Muscle of leg (tissue), 3 donors: ENCODE measurements at regions not wholly inside any gene's neighbourhood (a gene's known extent, or its start where the extent isn't known, plus 50 kb on each side); places are given as distances from the start of the nearest gene placed in this dataset.
"Not testable (repeated sequence)": the region's sequence is repeated elsewhere in the genome, so short reads cannot be mapped to it uniquely, and the experiment has no call there.

Source experiments
- DNase-seq: peaks from one replicate; pipeline ENCODE4 v3.0.0; 2013
- H3K27ac ChIP-seq: one replicate; pipeline ENCODE4 v1.5.1; 2013; ENCODE audit warnings: mild to moderate bottlenecking, low read length, control low read depth
- H3K27me3 ChIP-seq: one replicate; pipeline ENCODE4 v1.6.1; 2013; ENCODE audit warnings: low read length; ENCODE audit not compliant: control insufficient read depth, insufficient read depth
- H3K36me3 ChIP-seq: one replicate; pipeline ENCODE4 v1.6.1; 2013; ENCODE audit warnings: low read length; ENCODE audit not compliant: control insufficient read depth, insufficient read depth
- H3K4me1 ChIP-seq: one replicate; pipeline ENCODE4 v1.6.1; 2013; ENCODE audit warnings: low read length; ENCODE audit not compliant: control insufficient read depth, insufficient read depth
- H3K4me3 ChIP-seq: one replicate; pipeline ENCODE4 v1.5.1; 2013; ENCODE audit warnings: low read length, control low read depth
- H3K9me3 ChIP-seq: replicated peaks from 2 replicates; pipeline ENCODE4 v1.6.1; 2013; ENCODE audit warnings: low read depth, low read length; ENCODE audit not compliant: control insufficient read depth
- WGBS: methylation state at CpG from one replicate; pipeline ENCODE4 v1.1.5; 2013; ENCODE audit warnings: missing lambda C conversion rate; ENCODE audit not compliant: insufficient coverage; 5-methylcytosine and 5-hydroxymethylcytosine counted together

DNA sequence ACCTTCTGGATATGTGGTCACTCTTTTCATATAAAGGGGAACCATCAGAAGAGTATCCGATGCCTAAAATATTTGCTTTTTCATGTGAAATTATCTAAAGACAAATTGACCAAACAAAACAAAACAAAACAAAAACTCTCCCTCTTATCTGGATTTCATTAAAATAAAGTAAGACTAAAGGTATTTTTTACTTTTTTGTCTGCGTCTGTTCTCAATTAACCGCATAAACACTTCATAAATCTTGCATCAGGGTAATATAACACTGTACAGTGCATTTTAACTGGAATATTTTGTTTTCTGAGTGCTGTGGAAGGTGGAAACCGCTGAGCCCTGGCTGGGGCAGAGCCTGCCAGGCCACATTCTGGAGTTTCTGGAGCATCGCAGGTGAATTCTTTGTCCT lies 234.1 kb upstream of the ZFP64 start:
- no peaks in the 10 kb centered on the region for H3K4me1 ChIP-seq
- no peaks in the 10 kb centered on the region for H3K36me3 ChIP-seq
- peak; percentile 36 for DNase-seq
- no peak overlapping the region for H3K4me3 ChIP-seq
- no peaks in the 10 kb centered on the region for H3K27me3 ChIP-seq
- H3K27ac ChIP-seq, result no peak overlapping the region
- H3K9me3 ChIP-seq, result no peaks in the 10 kb centered on the region
- WGBS, result 10% methylated on average over 2 of the region's 5 CpGs

DNA sequence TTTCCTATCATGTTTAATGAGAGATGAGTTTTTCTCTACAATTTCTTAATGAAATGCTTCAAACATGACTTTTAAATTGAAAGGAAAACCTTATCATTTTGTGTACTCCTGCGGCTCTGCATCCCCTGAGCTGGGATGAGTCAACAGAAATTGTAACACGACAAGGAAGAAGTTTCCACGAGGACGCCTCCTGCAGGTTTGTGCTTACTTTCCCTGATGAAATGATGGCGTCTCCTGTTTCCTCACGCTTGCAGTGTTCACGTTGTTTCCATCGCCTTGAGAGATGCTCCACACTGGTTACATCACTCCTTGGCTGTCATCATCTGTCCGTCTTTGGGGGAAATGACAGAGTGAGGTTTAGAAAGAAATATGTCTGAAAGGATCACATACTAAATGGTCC lies 233.7 kb upstream of the ZFP64 start:
- DNase-seq, result peak; percentile 77
- WGBS, result 6% methylated on average over 4 of the region's 9 CpGs
- no peaks in the 10 kb centered on the region for H3K36me3 ChIP-seq
- H3K4me1 ChIP-seq, result no peaks in the 10 kb centered on the region
- H3K27me3 ChIP-seq, result no peaks in the 10 kb centered on the region
- no peak overlapping the region for H3K27ac ChIP-seq
- no peaks in the 10 kb centered on the region for H3K9me3 ChIP-seq
- H3K4me3 ChIP-seq, result no peak overlapping the region

DNA sequence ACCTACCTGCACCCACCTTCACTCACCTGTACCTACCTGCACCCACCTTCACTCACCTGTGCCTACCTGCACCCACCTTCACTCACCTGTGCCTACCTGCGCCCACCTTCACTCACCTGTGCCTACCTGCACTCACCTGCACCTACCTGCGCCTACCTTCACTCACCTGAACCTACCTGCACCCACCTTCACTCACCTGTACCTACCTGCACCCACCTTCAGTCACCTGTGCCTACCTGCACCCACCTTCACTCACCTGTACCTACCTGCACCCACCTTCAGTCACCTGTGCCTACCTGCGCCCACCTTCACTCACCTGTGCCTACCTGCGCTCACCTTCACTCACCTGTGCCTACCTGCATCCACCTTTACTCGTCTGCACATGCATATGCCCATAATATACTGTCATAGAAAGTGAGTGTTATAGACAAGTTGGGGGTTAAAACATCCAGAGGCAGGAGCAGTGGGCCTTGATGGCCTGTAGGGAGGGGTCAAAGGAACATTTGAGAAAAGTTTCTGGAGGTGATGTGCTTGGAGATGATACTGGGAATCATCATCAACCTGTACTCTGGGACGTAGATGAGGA lies 232.9 kb upstream of the ZFP64 start:
- not testable (repeated sequence) for DNase-seq, H3K36me3 ChIP-seq, H3K4me3 ChIP-seq, H3K27ac ChIP-seq, H3K4me1 ChIP-seq, H3K27me3 ChIP-seq, H3K9me3 ChIP-seq
- 70% methylated on average over 3 of the region's 6 CpGs for WGBS

DNA sequence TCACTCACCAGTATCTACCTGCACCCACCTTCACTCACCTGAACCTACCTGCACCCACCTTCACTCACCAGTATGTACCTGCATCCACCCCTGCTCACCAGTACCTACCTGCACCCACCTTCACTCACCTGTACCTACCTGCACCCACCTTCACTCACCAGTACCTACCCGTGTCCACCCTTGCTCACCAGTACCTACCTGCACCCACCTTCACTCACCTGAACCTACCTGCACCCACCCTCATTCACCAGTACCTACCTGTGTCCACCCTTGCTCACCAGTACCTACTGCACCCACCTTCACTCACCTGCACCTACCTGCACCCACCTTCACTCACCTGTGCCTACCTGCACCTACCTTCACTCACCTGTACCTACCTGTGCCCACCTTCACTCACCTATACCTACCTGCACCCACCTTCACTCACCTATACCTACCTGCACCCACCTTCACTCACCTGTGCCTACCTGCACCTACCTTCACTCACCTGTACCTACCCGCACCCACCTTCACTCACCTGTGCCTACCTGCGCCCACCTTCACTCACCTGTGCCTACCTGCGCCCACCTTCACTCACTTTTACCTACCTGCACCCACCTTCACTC lies 232.1 kb upstream of the ZFP64 start:
- not testable (repeated sequence) for H3K27ac ChIP-seq, H3K4me1 ChIP-seq, DNase-seq, H3K4me3 ChIP-seq, H3K27me3 ChIP-seq, H3K9me3 ChIP-seq, H3K36me3 ChIP-seq
- WGBS, result 80% methylated on average over 4 of the region's 4 CpGs

DNA sequence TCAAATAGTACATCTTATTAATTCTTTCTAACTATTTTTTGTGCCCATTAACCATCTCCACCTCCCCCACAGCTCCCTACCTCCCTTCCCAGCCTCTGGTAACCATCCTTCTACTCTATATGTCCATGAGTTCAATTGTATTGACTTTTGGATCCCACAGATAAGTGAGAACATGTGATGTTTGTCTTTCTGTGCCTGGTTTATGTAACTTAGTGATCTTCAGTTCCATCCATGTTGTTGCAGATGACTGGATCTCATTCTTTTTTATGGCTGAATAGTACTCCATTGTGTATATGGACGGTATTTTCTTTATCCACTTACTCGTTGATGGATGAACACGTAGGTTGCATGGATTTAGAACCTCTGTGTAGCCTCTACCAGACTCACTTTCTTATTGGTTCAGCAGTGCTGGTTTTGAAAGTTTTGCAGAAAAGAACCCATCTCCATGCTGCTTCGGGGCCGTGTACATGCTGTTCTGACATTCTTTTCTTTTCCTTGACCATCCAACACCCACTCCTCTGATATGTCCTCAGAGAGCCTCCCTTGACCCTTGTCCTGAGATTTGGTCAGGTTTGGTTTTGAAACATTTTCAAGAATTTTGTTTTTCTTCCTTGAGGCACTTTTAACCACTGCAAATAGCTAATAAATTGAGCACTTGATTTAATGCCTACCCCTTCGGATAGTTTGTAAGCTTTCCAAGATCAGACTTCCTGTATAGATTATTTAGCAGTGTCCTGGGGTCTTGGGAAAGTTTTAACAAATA lies 231.2 kb upstream of the ZFP64 start:
- H3K36me3 ChIP-seq, result no peaks in the 10 kb centered on the region
- peak; percentile 76 for DNase-seq
- WGBS, result no CpG with 5 or more reads among the region's 6 CpGs

DNA sequence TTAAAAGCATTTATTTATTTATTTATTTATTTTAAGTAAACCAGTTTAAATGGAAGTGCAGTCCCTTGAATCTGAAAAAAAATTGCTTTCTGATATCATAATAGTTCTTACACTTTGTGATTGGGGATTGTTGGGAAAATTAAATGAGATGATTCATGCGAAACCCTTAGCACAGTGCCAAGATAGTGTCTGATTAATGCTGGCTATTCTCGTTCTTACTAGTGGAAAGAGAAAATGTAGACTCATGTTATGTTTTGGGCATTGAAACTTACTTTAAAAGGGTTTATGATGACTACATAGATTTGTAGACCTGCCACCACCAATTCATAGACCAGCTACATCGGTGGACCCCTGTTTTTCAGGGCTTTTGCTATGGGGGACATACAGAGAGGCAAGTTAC lies 229.2 kb upstream of the ZFP64 start:
- Histone ChIP-seq H3K27ac (no peak overlapping the region), H3K27me3 (no peaks in the 10 kb centered on the region), H3K4me1 (no peaks in the 10 kb centered on the region), H3K9me3 (no peaks in the 10 kb centered on the region), H3K4me3 (no peak overlapping the region), H3K36me3 (no peaks in the 10 kb centered on the region)
- 100% methylated on average over 1 of the region's 3 CpGs for WGBS
- no peak for DNase-seq

More for the DNA sequence above, 231.2 kb upstream of the ZFP64 start:
- Histone ChIP-seq H3K27me3 (no peaks in the 10 kb centered on the region), H3K4me3 (no peak overlapping the region), H3K4me1 (no peaks in the 10 kb centered on the region), H3K9me3 (no peaks in the 10 kb centered on the region), H3K27ac (no peak overlapping the region)

DNA sequence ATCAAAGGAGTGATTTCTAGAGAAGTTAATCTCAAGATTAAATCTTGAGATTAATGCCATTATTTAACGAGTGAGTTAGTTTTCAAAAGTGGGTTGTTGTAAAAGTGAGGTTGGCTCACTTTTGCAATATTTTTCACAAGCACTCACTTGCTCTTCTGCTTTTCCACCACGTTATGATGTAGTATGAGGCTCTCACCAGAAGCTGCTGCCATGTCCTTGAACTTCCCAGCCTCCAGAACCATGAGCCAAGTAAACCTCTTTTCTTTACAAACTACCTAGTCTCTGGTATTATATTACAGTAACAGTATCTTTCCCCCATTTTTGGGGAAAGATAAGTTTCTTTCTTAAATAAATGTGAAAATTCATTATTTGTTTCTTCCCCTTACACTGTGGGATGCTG lies 227.6 kb upstream of the ZFP64 start:
- no peaks in the 10 kb centered on the region for H3K4me1 ChIP-seq
- WGBS, result no CpG with 5 or more reads among the region's 2 CpGs
- no peaks in the 10 kb centered on the region for H3K27me3 ChIP-seq
- no peaks in the 10 kb centered on the region for H3K36me3 ChIP-seq
- DNase-seq, result no peak
- H3K9me3 ChIP-seq, result no peaks in the 10 kb centered on the region
- no peak overlapping the region for H3K4me3 ChIP-seq
- H3K27ac ChIP-seq, result no peak overlapping the region

DNA sequence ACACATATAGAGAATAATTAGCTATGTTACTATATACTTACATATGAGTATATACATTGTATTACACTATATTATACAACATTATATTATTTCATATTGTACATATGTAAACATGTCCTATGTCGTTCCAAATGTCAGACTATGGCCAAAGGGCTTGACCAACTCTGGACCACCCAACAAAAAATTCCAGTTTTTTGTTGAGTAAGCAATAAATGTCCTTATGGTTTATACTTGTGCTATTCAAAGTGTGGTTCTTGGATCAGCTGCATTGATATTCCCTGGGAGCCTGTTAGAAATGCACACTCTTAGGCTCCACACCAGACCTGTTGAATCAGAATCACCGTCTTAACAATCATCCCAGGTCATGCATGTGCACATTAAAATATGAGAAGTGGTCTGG lies 225.4 kb upstream of the ZFP64 start:
- H3K4me1 ChIP-seq, result no peaks in the 10 kb centered on the region
- no peak overlapping the region for H3K4me3 ChIP-seq
- DNase-seq, result no peak
- no peak overlapping the region for H3K27ac ChIP-seq
- no peaks in the 10 kb centered on the region for H3K27me3 ChIP-seq
- no peaks in the 10 kb centered on the region for H3K9me3 ChIP-seq
- WGBS, result 75% methylated on average over 1 of the region's 2 CpGs
- H3K36me3 ChIP-seq, result no peaks in the 10 kb centered on the region

DNA sequence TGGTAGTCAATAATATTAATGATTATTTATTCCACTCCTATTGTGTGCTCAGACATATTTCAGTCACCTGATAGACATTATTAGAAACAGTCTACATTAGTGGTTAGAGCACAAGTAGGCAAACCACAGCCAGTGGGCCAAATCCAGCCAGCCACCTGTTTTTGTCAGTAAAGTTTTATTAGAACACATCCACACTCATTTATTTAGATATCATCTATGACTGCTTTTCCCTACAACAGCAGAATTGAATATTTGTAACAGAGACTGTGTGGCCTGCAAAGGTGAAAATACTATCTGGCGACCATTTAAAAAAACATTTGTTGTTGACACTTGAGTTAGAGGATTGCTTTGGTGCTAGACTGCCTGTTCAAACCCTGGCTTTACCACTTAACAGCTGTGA lies 220.0 kb upstream of the ZFP64 start:
- WGBS, result no CpG with 5 or more reads among the region's 1 CpG
- Histone ChIP-seq H3K36me3 (no peaks in the 10 kb centered on the region), H3K27me3 (no peaks in the 10 kb centered on the region), H3K27ac (no peak overlapping the region), H3K9me3 (no peaks in the 10 kb centered on the region), H3K4me3 (no peak overlapping the region), H3K4me1 (no peaks in the 10 kb centered on the region)
- DNase-seq, result no peak

DNA sequence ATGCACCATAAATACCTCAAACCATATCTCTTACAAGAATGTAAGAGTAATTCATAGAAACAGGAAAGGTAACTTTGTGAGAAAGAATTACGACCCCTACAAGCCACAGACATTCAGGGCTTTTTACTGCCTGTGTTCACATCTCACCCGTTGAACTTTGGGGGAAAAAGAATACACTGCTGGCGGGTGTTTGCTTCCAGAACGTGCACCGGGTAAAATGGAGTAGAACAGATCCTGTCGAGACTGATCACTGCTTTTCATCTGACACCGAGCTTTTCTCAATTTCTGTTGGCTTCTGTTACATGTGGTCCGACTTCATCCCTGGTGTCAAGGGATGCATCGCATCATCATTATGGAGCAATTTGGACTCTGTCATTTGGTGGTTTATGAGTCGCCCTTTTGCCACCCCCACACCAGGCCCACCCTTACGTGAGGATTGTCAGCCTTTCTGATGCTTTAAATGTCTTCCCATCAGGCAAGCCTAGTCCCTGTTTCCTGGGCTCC lies 219.2 kb upstream of the ZFP64 start:
- Histone ChIP-seq H3K4me3 (no peak overlapping the region), H3K4me1 (no peaks in the 10 kb centered on the region), H3K9me3 (no peaks in the 10 kb centered on the region), H3K36me3 (no peaks in the 10 kb centered on the region), H3K27ac (no peak overlapping the region), H3K27me3 (no peaks in the 10 kb centered on the region)
- no peak for DNase-seq
- 65% methylated on average over 2 of the region's 11 CpGs for WGBS
